Muscle layer of colon (tissue), 2 donors: ENCODE measurements at regions not wholly inside any gene's neighbourhood (a gene's known extent, or its start where the extent isn't known, plus 50 kb on each side); places are given as distances from the start of the nearest gene placed in this dataset.
"Not testable (repeated sequence)": the region's sequence is repeated elsewhere in the genome, so short reads cannot be mapped to it uniquely, and the experiment has no call there.

Experiments used
- H3K27ac ChIP-seq: one replicate; pipeline ENCODE4 v1.7.0; 2013; ENCODE audit warnings: low read depth, mild to moderate bottlenecking, low read length, moderate library complexity
- H3K27me3 ChIP-seq, 2 donors: one replicate each; pipeline ENCODE4 v1.7.0; 2013; ENCODE audit warnings: low read length in 2 of 2, mild to moderate bottlenecking in 2 of 2; ENCODE audit not compliant: insufficient read depth in 2 of 2, control insufficient read depth in 1 of 2
- H3K36me3 ChIP-seq: one replicate; pipeline ENCODE4 v1.7.0; 2013; ENCODE audit warnings: mild to moderate bottlenecking, low read length; ENCODE audit not compliant: insufficient read depth
- H3K4me1 ChIP-seq: one replicate; pipeline ENCODE4 v1.7.0; 2013; ENCODE audit warnings: mild to moderate bottlenecking, low read length; ENCODE audit not compliant: insufficient read depth
- H3K4me3 ChIP-seq, 2 donors: one replicate each; pipeline ENCODE4 v1.7.0; 2013; ENCODE audit warnings: low read length in 2 of 2, low read depth in 1 of 2, mild to moderate bottlenecking in 1 of 2, moderate library complexity in 1 of 2
- H3K9ac ChIP-seq: one replicate; pipeline ENCODE4 v1.7.0; 2013; ENCODE audit warnings: low read length
- H3K9me3 ChIP-seq: one replicate; pipeline ENCODE4 v1.7.0; 2013; ENCODE audit warnings: mild to moderate bottlenecking, low read length
- donor health status: abdominal sarcoma.
- donor health status: Adenocarcinoma of cecum.

DNA sequence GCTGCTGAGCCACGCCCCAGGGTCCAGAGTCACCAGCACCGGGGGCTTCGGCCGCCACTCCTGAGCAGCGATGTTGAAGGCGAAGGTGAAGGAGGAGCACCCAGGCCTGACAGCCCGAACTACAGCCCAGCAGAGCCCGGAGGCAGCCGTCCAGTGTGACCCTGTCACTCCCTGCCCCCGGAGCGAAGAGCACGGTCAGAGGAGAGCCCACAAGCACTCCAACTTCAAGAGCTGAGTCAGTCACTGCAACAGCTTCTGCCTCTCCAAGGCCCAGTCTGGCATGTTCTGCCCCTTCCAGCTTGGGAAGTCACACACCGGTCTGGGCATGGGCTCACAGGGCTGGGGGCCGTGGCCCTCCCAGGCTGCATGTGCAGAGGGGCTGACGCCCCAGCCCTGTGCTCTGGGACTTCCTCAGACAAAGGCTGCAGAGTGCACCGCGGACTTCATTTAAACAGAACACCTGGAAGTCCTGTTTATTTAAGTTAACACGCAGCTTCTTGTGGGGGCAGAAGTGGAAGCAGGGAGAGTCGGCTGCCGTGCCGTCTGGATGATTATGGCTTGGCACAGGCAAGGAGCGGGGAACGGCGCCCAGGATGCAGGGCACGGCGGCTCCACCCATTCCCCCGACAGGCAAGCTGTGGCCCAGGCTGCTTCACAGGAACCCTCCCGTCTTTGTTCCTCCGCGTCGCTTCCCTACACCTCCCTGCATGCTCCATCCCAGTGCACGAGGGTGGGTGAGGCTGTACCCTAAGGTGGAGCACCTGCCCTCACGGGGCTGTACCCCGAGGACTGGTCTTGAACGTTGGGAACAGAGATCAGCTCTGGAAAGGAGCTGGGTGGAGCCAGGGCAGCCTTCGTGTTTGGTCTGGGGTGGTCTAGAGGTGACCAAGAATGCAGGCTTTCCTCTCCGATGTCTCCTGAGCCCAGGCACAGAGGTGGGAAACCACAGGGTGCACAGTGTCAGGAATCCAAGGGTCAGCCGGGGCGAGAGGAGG is 68.9 kb upstream of the METRNL start:
- Histone ChIP-seq H3K9me3 (no peaks in the 10 kb centered on the region), H3K4me1 (no peaks in the 10 kb centered on the region), H3K9ac (no peak overlapping the region), H3K4me3 (no peak overlapping the region), H3K27ac (no peak overlapping the region), H3K27me3 (no peaks in the 10 kb centered on the region), H3K36me3 (no peaks in the 10 kb centered on the region)

DNA sequence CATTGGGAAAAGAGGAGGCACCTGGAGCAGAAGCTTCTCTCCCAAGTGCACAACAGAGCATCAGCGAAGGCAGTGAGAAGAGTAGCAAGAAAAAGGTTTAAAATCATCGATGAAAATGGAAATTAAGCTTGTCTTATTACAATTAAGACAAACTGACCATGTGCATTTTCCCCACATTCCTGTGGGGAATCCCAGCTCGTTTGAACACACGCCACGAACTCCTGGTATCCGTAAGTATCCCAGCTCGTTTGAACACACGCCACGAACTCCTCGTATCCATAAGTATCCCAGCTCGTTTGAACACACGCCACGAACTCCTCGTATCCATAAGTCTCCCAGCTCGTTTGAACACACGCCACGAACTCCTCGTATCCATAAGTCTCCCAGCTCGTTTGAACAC is 67.7 kb upstream of the METRNL start:
- not testable (repeated sequence) for H3K9ac ChIP-seq, H3K27ac ChIP-seq, H3K27me3 ChIP-seq, H3K4me1 ChIP-seq, H3K4me3 ChIP-seq, H3K9me3 ChIP-seq, H3K36me3 ChIP-seq

DNA sequence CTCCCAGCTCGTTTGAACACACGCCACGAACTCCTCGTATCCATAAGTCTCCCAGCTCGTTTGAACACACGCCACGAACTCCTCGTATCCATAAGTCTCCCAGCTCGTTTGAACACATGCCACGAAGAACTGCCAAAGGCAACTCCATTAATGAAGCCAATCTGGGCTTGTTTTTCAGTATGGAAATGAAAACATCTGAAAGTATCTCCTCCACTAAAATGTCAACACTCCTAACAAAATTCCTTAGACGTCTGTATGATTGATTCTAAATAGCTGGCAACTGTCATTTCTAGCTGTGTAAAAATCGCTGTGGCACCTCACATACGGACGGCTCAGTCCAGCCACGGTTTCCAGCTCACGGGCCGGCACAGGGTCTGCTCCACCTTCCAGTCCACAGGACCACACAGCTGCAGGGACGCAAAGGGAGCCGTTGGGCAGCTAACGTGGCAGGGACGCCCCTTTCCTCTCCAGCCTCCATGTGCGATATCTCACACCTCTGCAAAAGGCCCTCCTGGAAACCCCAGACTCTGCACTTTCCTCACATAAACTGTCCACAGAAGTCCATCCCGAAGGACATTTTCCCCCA is 67.1 kb upstream of the METRNL start:
- Histone ChIP-seq H3K4me3 (no peak overlapping the region), H3K36me3 (no peaks in the 10 kb centered on the region)

DNA sequence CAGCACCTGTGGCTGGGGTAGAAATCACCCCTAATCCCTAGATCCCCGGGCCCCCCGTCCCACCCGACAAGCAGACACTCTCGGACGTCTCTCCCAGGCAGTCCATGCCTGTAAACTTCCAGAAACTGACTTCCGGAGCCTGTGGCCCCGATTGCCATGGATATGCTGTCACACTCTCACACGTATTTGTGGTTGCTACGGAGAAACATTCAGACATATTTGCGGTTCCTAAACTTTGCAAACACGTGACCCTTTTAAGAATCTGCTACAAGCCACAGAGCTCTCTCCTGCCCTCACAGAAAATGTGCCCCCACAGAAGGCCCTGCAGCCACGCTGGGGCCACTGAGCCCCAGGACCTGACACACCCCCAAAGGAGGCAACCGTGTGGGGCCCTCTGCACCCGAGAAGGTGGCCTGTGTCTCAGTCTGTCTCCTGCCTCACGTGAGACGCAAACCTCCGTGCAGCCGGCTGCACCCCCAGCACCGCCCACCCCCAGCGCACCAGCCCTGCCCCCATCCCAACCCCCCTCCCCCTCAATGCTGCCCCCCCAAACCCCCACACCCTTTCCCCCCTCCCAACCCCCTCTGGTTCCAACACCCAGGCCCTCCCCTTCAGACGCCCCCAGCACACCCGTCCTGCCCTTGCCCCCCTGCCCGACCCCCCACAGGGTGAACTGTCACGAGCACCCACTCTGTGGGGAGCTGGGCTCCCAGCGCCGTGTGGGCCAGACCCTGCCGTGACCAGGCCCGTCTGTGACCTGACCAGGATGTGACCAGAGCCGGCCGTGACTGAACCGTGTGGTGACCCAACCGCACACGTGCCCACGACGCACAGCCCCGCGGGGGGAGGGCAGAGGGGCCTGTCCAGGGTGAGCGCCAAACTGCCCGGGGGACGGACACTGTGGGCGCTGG is 66.3 kb upstream of the METRNL start:
- Histone ChIP-seq H3K4me3 (no peak overlapping the region), H3K4me1 (no peaks in the 10 kb centered on the region), H3K27ac (no peak overlapping the region), H3K9me3 (no peaks in the 10 kb centered on the region), H3K36me3 (no peaks in the 10 kb centered on the region), H3K9ac (no peak overlapping the region), H3K27me3 (no peaks in the 10 kb centered on the region)

More for the DNA sequence above, 67.1 kb upstream of the METRNL start:
- Histone ChIP-seq H3K27ac (no peak overlapping the region), H3K9me3 (no peaks in the 10 kb centered on the region), H3K27me3 (no peaks in the 10 kb centered on the region), H3K9ac (no peak overlapping the region), H3K4me1 (no peaks in the 10 kb centered on the region)

DNA sequence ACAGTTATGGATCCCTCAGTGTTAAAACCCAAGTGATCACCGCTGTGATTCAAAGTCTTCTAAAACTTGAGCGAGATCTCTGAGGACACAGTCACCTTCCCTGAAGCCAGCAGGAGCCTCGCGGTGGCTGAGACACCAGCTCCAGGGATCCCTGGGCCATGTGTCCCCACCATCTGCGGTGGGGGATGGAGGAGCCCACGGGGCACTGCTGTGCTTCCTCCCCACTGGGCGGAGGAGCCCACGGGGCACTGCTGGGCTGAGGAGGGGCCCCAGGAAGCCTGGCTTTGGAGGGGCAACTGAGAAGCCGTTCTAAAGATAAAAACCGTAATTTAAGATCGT is 65.7 kb upstream of the METRNL start:
- H3K4me1 ChIP-seq = no peaks in the 10 kb centered on the region
- no peaks in the 10 kb centered on the region for H3K27me3 ChIP-seq
- no peak overlapping the region for H3K9ac ChIP-seq
- no peaks in the 10 kb centered on the region for H3K9me3 ChIP-seq
- no peaks in the 10 kb centered on the region for H3K36me3 ChIP-seq
- no peak overlapping the region for H3K4me3 ChIP-seq
- H3K27ac ChIP-seq = no peak overlapping the region

DNA sequence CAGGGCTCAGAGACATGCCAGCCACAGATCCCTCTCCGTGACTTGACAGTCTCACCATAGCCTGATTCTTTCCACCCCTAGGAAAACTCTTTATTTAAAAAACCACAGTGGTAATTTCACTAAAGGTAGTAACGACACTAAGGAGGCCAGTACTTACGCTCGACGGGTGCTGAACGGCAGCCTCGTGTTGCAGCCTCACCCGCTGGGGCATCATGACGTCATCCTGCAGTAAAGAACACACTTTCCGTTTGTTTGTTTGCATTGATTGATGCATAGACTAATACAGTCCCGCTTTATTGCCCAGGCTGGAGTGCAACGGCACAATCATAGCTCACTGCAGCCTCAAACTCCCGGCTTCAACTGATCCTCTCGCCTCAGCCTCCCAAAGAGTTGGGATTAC is 65.1 kb upstream of the METRNL start:
- no peak overlapping the region for H3K4me3 ChIP-seq
- H3K36me3 ChIP-seq = no peaks in the 10 kb centered on the region
- no peaks in the 10 kb centered on the region for H3K9me3 ChIP-seq
- no peaks in the 10 kb centered on the region for H3K27me3 ChIP-seq
- no peak overlapping the region for H3K9ac ChIP-seq
- no peaks in the 10 kb centered on the region for H3K4me1 ChIP-seq
- H3K27ac ChIP-seq = no peak overlapping the region

DNA sequence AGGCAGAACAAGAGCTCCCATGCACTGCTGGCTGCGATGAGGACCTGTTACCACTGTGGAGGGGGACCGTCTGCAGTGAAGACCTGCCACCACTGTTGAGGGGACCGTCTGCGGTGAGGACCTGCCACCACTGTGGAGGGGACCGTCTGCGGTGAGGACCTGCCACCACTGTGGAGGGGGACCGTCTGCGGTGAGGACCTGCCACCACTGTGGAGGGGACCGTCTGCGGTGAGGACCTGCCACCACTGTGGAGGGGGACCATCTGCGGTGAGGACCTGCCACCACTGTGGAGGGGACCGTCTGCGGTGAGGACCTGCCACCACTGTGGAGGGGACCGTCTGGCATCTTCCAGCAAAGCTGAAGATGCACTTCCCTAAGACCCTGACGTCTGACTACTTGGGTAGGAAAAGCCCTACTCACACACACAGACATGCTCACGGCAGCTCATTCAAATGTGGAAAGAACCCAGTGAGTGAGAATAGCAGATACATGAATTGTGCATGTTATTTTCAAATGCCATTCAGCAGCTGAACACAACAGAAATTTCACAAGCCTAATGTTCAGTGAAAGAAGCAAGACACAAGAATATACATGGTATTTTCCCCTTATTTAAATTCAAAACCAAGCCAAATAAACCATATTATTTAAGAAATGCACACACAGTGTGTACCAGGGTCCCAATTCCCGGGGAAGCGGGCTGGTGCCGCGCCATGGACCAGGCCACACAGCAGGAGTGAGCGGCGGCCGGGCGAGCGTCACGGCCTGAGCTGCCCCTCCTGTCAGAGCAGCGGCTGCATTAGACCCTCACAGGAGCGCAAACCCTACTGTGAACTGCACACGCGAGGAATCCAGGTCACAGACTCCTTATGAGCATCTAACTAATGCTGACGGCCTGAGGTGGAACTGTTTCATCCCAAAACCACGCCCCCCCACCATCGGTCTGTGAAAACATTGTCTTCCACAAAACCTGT is 64.2 kb upstream of the METRNL start:
- Histone ChIP-seq H3K4me1 (no peaks in the 10 kb centered on the region), H3K27me3 (no peaks in the 10 kb centered on the region), H3K4me3 (no peak overlapping the region), H3K27ac (no peak overlapping the region), H3K9me3 (no peaks in the 10 kb centered on the region), H3K9ac (no peak overlapping the region), H3K36me3 (no peaks in the 10 kb centered on the region)

DNA sequence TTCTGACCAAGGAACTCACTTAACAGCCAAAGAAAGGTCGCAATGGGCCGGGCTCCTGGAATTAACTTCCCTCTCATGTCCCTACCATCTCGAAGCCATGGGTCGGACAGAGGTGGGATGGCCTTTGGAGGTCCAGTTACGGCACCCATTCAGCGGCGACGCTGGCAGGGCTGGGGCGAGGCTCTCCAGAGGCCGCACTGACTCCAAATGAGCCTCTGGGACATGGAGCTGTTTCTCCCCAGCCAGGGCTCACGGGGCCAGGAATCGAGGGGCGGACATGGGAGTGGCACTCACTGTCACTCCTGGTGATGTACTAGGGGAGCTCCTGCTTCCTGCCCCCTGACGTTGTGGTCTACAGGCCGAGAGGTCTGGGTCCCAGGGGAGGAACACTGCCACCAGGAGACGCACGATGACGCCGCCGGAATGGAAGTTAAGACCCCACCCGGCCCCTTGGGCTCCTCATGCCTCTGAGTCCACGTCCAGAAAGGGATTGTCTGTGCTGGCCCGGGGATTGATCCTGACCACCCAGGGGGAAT is 60.7 kb upstream of the METRNL start:
- Histone ChIP-seq H3K4me1 (no peaks in the 10 kb centered on the region), H3K27me3 (no peaks in the 10 kb centered on the region), H3K36me3 (no peaks in the 10 kb centered on the region), H3K9ac (no peak overlapping the region), H3K27ac (no peak overlapping the region), H3K9me3 (no peaks in the 10 kb centered on the region), H3K4me3 (no peak overlapping the region)

DNA sequence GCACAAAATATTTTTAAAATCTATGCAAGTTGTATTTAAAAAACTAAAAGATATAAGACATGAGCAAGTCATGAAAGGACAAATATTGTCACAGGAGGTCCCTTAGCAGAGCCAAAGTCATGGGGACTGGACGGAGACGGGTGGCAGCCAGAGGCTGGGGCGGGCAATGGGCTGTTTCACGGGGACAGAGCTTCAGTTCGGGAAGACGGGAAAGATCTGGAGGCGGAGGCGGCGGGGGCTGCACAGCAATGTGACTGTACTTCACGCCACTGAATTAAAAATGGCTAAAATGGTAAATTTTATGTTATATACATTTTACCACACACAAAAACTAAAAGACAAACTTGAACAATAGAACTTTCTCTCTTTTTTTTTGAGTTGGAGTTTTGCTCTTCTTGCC is 60.0 kb upstream of the METRNL start:
- H3K9me3 ChIP-seq = no peaks in the 10 kb centered on the region
- H3K9ac ChIP-seq = no peak overlapping the region
- no peak overlapping the region for H3K27ac ChIP-seq
- H3K27me3 ChIP-seq = no peaks in the 10 kb centered on the region
- no peak overlapping the region for H3K4me3 ChIP-seq
- no peaks in the 10 kb centered on the region for H3K4me1 ChIP-seq
- no peaks in the 10 kb centered on the region for H3K36me3 ChIP-seq

DNA sequence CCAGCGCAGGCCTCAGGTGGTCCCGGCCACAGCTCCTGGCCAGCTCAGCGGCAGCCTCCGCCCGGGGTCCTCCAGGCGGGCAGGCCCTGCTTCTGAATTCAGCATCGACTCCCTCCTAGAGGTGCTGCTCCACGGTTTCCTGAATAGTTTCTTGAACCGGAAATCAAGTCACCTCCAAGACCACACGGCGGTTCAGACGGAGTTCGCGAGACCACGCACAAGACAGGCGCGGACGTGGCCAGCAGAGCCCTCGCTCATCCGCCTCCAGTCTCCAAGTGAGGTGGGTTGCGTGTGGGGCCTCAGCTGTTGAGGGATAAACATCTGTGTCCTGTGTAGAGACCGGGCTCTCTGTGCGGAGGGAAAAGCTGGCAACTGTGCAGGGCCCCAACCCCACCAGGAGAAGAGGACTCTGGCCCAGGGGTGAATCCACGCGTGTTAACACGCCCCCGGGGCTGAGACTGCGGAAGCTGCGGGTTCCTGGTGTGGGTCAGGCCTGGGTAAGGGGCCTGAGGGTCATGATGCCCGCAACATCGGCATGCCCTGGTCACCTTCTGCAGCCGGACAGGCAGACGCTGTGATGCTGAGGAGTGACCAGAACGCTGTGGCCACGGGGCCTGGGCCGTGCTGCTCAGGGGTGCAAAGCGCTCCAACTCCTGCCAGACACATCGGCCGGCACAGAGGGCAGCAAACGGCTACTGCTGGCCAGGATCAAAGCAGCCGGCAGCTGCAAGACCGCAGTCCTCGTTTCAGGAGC is 55.0 kb upstream of the METRNL start:
- Histone ChIP-seq H3K9ac (no peak overlapping the region), H3K27ac (no peak overlapping the region), H3K4me1 (no peaks in the 10 kb centered on the region), H3K36me3 (no peaks in the 10 kb centered on the region), H3K9me3 (no peaks in the 10 kb centered on the region), H3K27me3 (no peaks in the 10 kb centered on the region), H3K4me3 (no peak overlapping the region)
